T47D (cell line): ENCODE measurements at regions not wholly inside any gene's neighbourhood (a gene's known extent, or its start where the extent isn't known, plus 50 kb on each side); places are given as distances from the start of the nearest gene placed in this dataset.
A peak's percentile ranks its signal among the peaks of the same experiment; 100 is the strongest.
"Not testable (repeated sequence)": the region's sequence is repeated elsewhere in the genome, so short reads cannot be mapped to it uniquely, and the experiment has no call there.

Source experiments
- DNase-seq, 2 experiments: peaks; one replicate each; pipeline versions ENCODE4 v3.0.0 to v3.0.0-alpha.2; 2011 to 2012; ENCODE audit warnings: low read depth in 1 of 2, low spot score in 1 of 2
- JUND ChIP-seq: IDR thresholded peaks from 2 replicates; pipeline ENCODE4 v1.6.1; 2012; ENCODE audit warnings: low read depth
- in situ Hi-C: cut with HindIII; loops from 2 replicates; pipeline ENCODE4 v1.10.0; 2016; ENCODE audit warnings: low sequenced_read_pairs, low pct_unique_long_range_greater_than_20kb

GRCh38 chr14:61602003-61602732 lies 93.1 kb upstream of the HIF1A start:
- in situ Hi-C loops: no loop called here
- no peak for TF ChIP-seq JUND
- DNase-seq: no peak

- DNase-seq: no peak
- TF ChIP-seq JUND: no peak
- in situ Hi-C loops: no loop called here
These were observed 92.6 kb upstream of the HIF1A start for GRCh38 chr14:61602733-61603077.

- in situ Hi-C loops: no loop called here
- DNase-seq: no peak
- no peak for TF ChIP-seq JUND
These were observed 91.6 kb upstream of the HIF1A start for GRCh38 chr14:61603736-61604135.

- no peak for DNase-seq
- in situ Hi-C loops: no loop called here
- TF ChIP-seq JUND: no peak
These were observed 87.6 kb upstream of the HIF1A start for GRCh38 chr14:61607570-61608244.

- peak in 1 of 2 experiments; percentile 19 for DNase-seq
- in situ Hi-C loops: no loop called here
- no peak for TF ChIP-seq JUND
These were observed 86.8 kb upstream of the HIF1A start for GRCh38 chr14:61608245-61609165.

- no peak for TF ChIP-seq JUND
- peak in 1 of 2 experiments; percentile 21 for DNase-seq
- in situ Hi-C loops: no loop called here
These were observed 86.0 kb upstream of the HIF1A start for GRCh38 chr14:61609191-61609843.

- DNase-seq: no peak
- no peak for TF ChIP-seq JUND
- in situ Hi-C loops: no loop called here
These were observed 85.4 kb upstream of the HIF1A start for GRCh38 chr14:61609884-61610283.

- TF ChIP-seq JUND: no peak
- in situ Hi-C loops: no loop called here
- no peak for DNase-seq
These were observed 84.4 kb upstream of the HIF1A start for GRCh38 chr14:61610900-61611299.

- in situ Hi-C loops: no loop called here
- TF ChIP-seq JUND: no peak
- DNase-seq: no peak
These were observed 83.3 kb upstream of the HIF1A start for GRCh38 chr14:61611880-61612630.

- DNase-seq, in situ Hi-C loops: not testable (repeated sequence)
These were observed 82.3 kb upstream of the HIF1A start for GRCh38 chr14:61613006-61613405.

- no peak for TF ChIP-seq JUND
- in situ Hi-C loops: no loop called here
- DNase-seq: no peak
These were observed 80.6 kb upstream of the HIF1A start for GRCh38 chr14:61614693-61615092.
